T-helper 1 cell treated with Interleukin-12 subunit alpha and Interleukin-12 subunit beta and Interleukin-4 antibody, amounts not matched to agents 30 ng/mL and 1 ng/mL, for 36 hours (primary cell): ENCODE measurements at regions not wholly inside any gene's neighbourhood (a gene's known extent, or its start where the extent isn't known, plus 50 kb on each side); places are given as distances from the start of the nearest gene placed in this dataset.
"Not testable (repeated sequence)": the region's sequence is repeated elsewhere in the genome, so short reads cannot be mapped to it uniquely, and the experiment has no call there.

Experiments used
- intact Hi-C: fragments of 100-400 bp; cut with micrococcal nuclease; formaldehyde crosslinking; loops from one replicate; pipeline ENCODE4 v1.15.1; 2024

- intact Hi-C loops, result not testable (repeated sequence)
These were observed 59.2 kb upstream of the CCDC180 start for GRCh38 chr9:97248252-97248651.

GRCh38 chr9:97243606-97244005 is 63.9 kb upstream of the CCDC180 start:
- intact Hi-C loops, result no loop called here

GRCh38 chr9:97241430-97241829 is 66.0 kb upstream of the CCDC180 start:
- intact Hi-C loops, result not testable (repeated sequence)

- intact Hi-C loops, result loop anchor here (1.0 to 2.0 kb wide), 4 partner anchors 149 to 460 kb away; partner anchors contain the start of genes NCBP1, TSTD2, ZNF510 and ZNF782
These were observed 69.2 kb upstream of the CCDC180 start for GRCh38 chr9:97237951-97238889.

GRCh38 chr9:97237311-97237786 is 70.1 kb upstream of the CCDC180 start:
- intact Hi-C loops, result no loop called here

GRCh38 chr9:97233009-97233400 is 74.5 kb upstream of the CCDC180 start:
- intact Hi-C loops, result not testable (repeated sequence)

- intact Hi-C loops, result not testable (repeated sequence)
These were observed 75.1 kb upstream of the CCDC180 start for GRCh38 chr9:97232060-97233008.

GRCh38 chr9:97222393-97222792 is 85.1 kb upstream of the CCDC180 start:
- intact Hi-C loops, result not testable (repeated sequence)

- intact Hi-C loops, result not testable (repeated sequence)
These were observed 85.7 kb upstream of the CCDC180 start for GRCh38 chr9:97221478-97222355.

- intact Hi-C loops, result no loop called here
These were observed 86.5 kb upstream of the CCDC180 start for GRCh38 chr9:97220894-97221477.

GRCh38 chr9:97220396-97220795 is 87.1 kb upstream of the CCDC180 start:
- intact Hi-C loops, result not testable (repeated sequence)

GRCh38 chr9:97219443-97220140 is 87.9 kb upstream of the CCDC180 start:
- intact Hi-C loops, result not testable (repeated sequence)

- intact Hi-C loops, result not testable (repeated sequence)
These were observed 92.3 kb upstream of the CCDC180 start for GRCh38 chr9:97215127-97215526.

GRCh38 chr9:97214556-97214955 is 92.9 kb upstream of the CCDC180 start:
- intact Hi-C loops, result not testable (repeated sequence)

- intact Hi-C loops, result not testable (repeated sequence)
These were observed 107.8 kb upstream of the CCDC180 start for GRCh38 chr9:97199683-97200082.

GRCh38 chr9:97193767-97194166 is 113.7 kb upstream of the CCDC180 start:
- intact Hi-C loops, result not testable (repeated sequence)

GRCh38 chr9:97188545-97188944 is 118.9 kb upstream of the CCDC180 start:
- intact Hi-C loops, result no loop called here

- intact Hi-C loops, result not testable (repeated sequence)
These were observed 119.8 kb upstream of the CCDC180 start for GRCh38 chr9:97187706-97188105.

GRCh38 chr9:97186493-97186892 is 121.0 kb upstream of the CCDC180 start:
- intact Hi-C loops, result no loop called here

- intact Hi-C loops, result not testable (repeated sequence)
These were observed 124.9 kb upstream of the CCDC180 start for GRCh38 chr9:97182532-97182931.
